BJ (cell line): ENCODE measurements at regions not wholly inside any gene's neighbourhood (a gene's known extent, or its start where the extent isn't known, plus 50 kb on each side); places are given as distances from the start of the nearest gene placed in this dataset.

Source experiments
- CTCF ChIA-PET: fragments of 350-600 bp; formaldehyde crosslinking; extraction: SDS; loops from one replicate; lab custom pipeline; 2021; ENCODE audit warnings: antibody characterized with exemption, inconsistent platforms; lab: Yijun Ruan, JAX
- POLR2A ChIA-PET: fragments of 300-600 bp; sonication (Branson Sonifier 250); formaldehyde crosslinking; extraction: SDS; loops from one replicate; lab custom pipeline; 2021; ENCODE audit warnings: antibody characterized with exemption; lab: Charles Lee
- DNase-seq: peaks from one replicate; pipeline ENCODE4 v3.0.0-alpha.2; 2011; ENCODE audit warnings: low read depth
- H3K27me3 ChIP-seq: 2 replicates; pipeline ENCODE4 v1.6.0; 2011; ENCODE audit warnings: low read length; ENCODE audit not compliant: control insufficient read depth, insufficient read depth
- H3K36me3 ChIP-seq: 2 replicates; pipeline ENCODE4 v1.5.1; 2011; ENCODE audit warnings: low read length; ENCODE audit not compliant: control insufficient read depth, insufficient read depth
- H3K4me3 ChIP-seq: 2 replicates; pipeline ENCODE4 v1.5.1; 2011; ENCODE audit warnings: low read depth, mild to moderate bottlenecking, control low read depth, low read length
- CTCF ChIP-seq: IDR thresholded peaks from 2 replicates; pipeline ENCODE4 v1.5.1; 2011; ENCODE audit warnings: low read depth, mild to moderate bottlenecking, control low read depth, inconsistent platforms, low read length, moderate library complexity; ENCODE audit not compliant: insufficient read depth

- no peak for TF ChIP-seq CTCF
- POLR2A ChIA-PET, result no interaction called here
- no peak overlapping the region for H3K4me3 ChIP-seq
- DNase-seq, result no peak
- no peaks in the 10 kb centered on the region for H3K36me3 ChIP-seq
- H3K27me3 ChIP-seq, result no peaks in the 10 kb centered on the region
- CTCF ChIA-PET, result interaction anchor here (1.0 kb wide), 1 partner anchor 67 kb away, joined by 3 read pairs; no protein-coding TSS in a partner anchor
Observed at GRCh38 chr20:52483382-52483781, 291.8 kb upstream of the ZFP64 start.

GRCh38 chr20:52482044-52482443 is 290.5 kb upstream of the ZFP64 start:
- no peak for TF ChIP-seq CTCF
- ChIA-PET POLR2A (no interaction called here), CTCF (no interaction called here)
- H3K36me3 ChIP-seq, result no peaks in the 10 kb centered on the region
- no peaks in the 10 kb centered on the region for H3K27me3 ChIP-seq
- no peak for DNase-seq
- no peak overlapping the region for H3K4me3 ChIP-seq

GRCh38 chr20:52481443-52481842 is 289.9 kb upstream of the ZFP64 start:
- no peak for TF ChIP-seq CTCF
- Histone ChIP-seq H3K27me3 (no peaks in the 10 kb centered on the region), H3K36me3 (no peaks in the 10 kb centered on the region), H3K4me3 (no peak overlapping the region)
- ChIA-PET CTCF (no interaction called here), POLR2A (no interaction called here)
- no peak for DNase-seq

GRCh38 chr20:52476074-52476750 is 284.6 kb upstream of the ZFP64 start:
- TF ChIP-seq CTCF, result no peak
- no peak overlapping the region for H3K4me3 ChIP-seq
- H3K27me3 ChIP-seq, result no peaks in the 10 kb centered on the region
- POLR2A ChIA-PET, result no interaction called here
- CTCF ChIA-PET, result no interaction called here
- DNase-seq, result no peak
- no peaks in the 10 kb centered on the region for H3K36me3 ChIP-seq

GRCh38 chr20:52473186-52473585 is 281.6 kb upstream of the ZFP64 start:
- POLR2A ChIA-PET, result no interaction called here
- no peaks in the 10 kb centered on the region for H3K27me3 ChIP-seq
- DNase-seq, result no peak
- no peak overlapping the region for H3K4me3 ChIP-seq
- no peak for TF ChIP-seq CTCF
- H3K36me3 ChIP-seq, result no peaks in the 10 kb centered on the region
- CTCF ChIA-PET, result no interaction called here
